22Rv1 (cell line): ENCODE measurements at regions not wholly inside any gene's neighbourhood (a gene's known extent, or its start where the extent isn't known, plus 50 kb on each side); places are given as distances from the start of the nearest gene placed in this dataset.

ENCODE experiments used
- H3K27ac ChIP-seq: fragments of 450-650 bp; 2 replicates; pipeline ENCODE4 v1.5.1; 2017
- CTCF ChIP-seq: fragments of 450-650 bp; IDR thresholded peaks from 2 replicates; pipeline ENCODE4 v1.5.1; 2017; ENCODE audit warnings: mild to moderate bottlenecking
- ZFX ChIP-seq: fragments of 450-650 bp; IDR thresholded peaks from 2 replicates; pipeline ENCODE4 v1.6.1; 2017; ENCODE audit warnings: antibody characterized with exemption, borderline replicate concordance

- no peak for TF ChIP-seq CTCF
- no peak overlapping the region for H3K27ac ChIP-seq
These were observed 362.4 kb downstream of the MIAT start for GRCh38 chr22:27019827-27020226.

- TF ChIP-seq ZFX, result no peak
- no peak for TF ChIP-seq CTCF
- no peak overlapping the region for H3K27ac ChIP-seq
These were observed 365.0 kb downstream of the MIAT start for GRCh38 chr22:27022274-27022895.

GRCh38 chr22:27022896-27023361, 365.5 kb downstream of the MIAT start:
- no peak overlapping the region for H3K27ac ChIP-seq
- TF ChIP-seq CTCF, result no peak
- no peak for TF ChIP-seq ZFX

GRCh38 chr22:27023591-27023990, 366.2 kb downstream of the MIAT start:
- no peak overlapping the region for H3K27ac ChIP-seq
- no peak for TF ChIP-seq ZFX
- no peak for TF ChIP-seq CTCF

GRCh38 chr22:27024982-27025381, 367.6 kb downstream of the MIAT start:
- no peak for TF ChIP-seq CTCF
- TF ChIP-seq ZFX, result no peak
- no peak overlapping the region for H3K27ac ChIP-seq

GRCh38 chr22:27028093-27028492, 370.7 kb downstream of the MIAT start:
- TF ChIP-seq CTCF (no peak), ZFX (no peak)
- no peak overlapping the region for H3K27ac ChIP-seq

GRCh38 chr22:27029584-27030130, 372.3 kb downstream of the MIAT start:
- H3K27ac ChIP-seq, result no peak overlapping the region
- TF ChIP-seq ZFX (no peak), CTCF (no peak)
